Hepatocyte (in vitro differentiated cells): ENCODE measurements at regions not wholly inside any gene's neighbourhood (a gene's known extent, or its start where the extent isn't known, plus 50 kb on each side); places are given as distances from the start of the nearest gene placed in this dataset.

Source experiments
- EZH2 ChIP-seq: fragments of 200-600 bp; sonication (generic); IDR thresholded peaks from 2 replicates; pipeline ENCODE4 v1.6.1; 2016; ENCODE audit warnings: antibody characterized with exemption, mild to moderate bottlenecking, borderline replicate concordance
- EZH2phosphoT487 ChIP-seq: fragments of 200-600 bp; sonication (generic); IDR thresholded peaks from one replicate; pipeline ENCODE4 v1.6.1; 2018; ENCODE audit warnings: antibody characterized with exemption, mild to moderate bottlenecking, low read depth, moderate library complexity; ENCODE audit not compliant: unreplicated experiment, severe bottlenecking

GRCh38 chr2:16150456-16151280 is 210.3 kb downstream of the MYCN start:
- TF ChIP-seq EZH2, result no peak
- TF ChIP-seq EZH2phosphoT487, result no peak
